MM.1S (cell line): ENCODE measurements at regions not wholly inside any gene's neighbourhood (a gene's known extent, or its start where the extent isn't known, plus 50 kb on each side); places are given as distances from the start of the nearest gene placed in this dataset.

Source experiments
- CTCF ChIP-seq: fragments of 300-600 bp; sonication (generic); IDR thresholded peaks from 2 replicates; pipeline ENCODE4 v1.5.1; 2016; ENCODE audit warnings: antibody characterized with exemption, low read length, mixed read lengths
- EZH2 ChIP-seq: fragments of 300-600 bp; sonication (generic); optimal IDR thresholded peaks from 2 replicates; pipeline ENCODE3; 2017; ENCODE audit warnings: low read depth, mild to moderate bottlenecking, antibody characterized with exemption, low read length, mixed read lengths
- EZH2phosphoT487 ChIP-seq: fragments of 300-600 bp; sonication (generic); IDR thresholded peaks from 2 replicates; pipeline ENCODE4 v1.6.1; 2018; ENCODE audit warnings: antibody characterized with exemption, low read length

- TF ChIP-seq CTCF (no peak), EZH2 (no peak), EZH2phosphoT487 (no peak)
Measured at GRCh38 chr9:88198341-88198807, 60.1 kb upstream of the SPATA31C2 start.
